Smooth muscle cell (in vitro differentiated cells): ENCODE measurements at regions not wholly inside any gene's neighbourhood (a gene's known extent, or its start where the extent isn't known, plus 50 kb on each side); places are given as distances from the start of the nearest gene placed in this dataset.

ENCODE experiments used
- DNase-seq: peaks from one replicate; lab custom pipeline; 2025; ENCODE audit not compliant: unreplicated experiment; lab: John Stamatoyannopoulos, UW
- H2AFZ ChIP-seq: fragments of 200-600 bp; sonication (generic); 2 replicates; pipeline ENCODE4 v1.6.0; 2016; ENCODE audit warnings: antibody characterized with exemption, low read depth, mild to moderate bottlenecking
- H3F3A ChIP-seq: fragments of 200-600 bp; sonication (generic); 2 replicates; pipeline ENCODE4 v1.6.0; 2017; ENCODE audit warnings: antibody characterized with exemption, low read depth
- H3K27ac ChIP-seq: fragments of 200-600 bp; sonication (generic); 2 replicates; pipeline ENCODE4 v1.5.1; 2016; ENCODE audit warnings: low read depth, mild to moderate bottlenecking
- H3K27me3 ChIP-seq: fragments of 200-600 bp; sonication (generic); 2 replicates; pipeline ENCODE4 v1.6.1; 2016; ENCODE audit warnings: low read depth, mild to moderate bottlenecking
- H3K36me3 ChIP-seq: fragments of 200-600 bp; sonication (generic); 2 replicates; pipeline ENCODE4 v1.5.1; 2016; ENCODE audit warnings: low read depth
- H3K4me1 ChIP-seq: fragments of 200-600 bp; sonication (generic); 2 replicates; pipeline ENCODE4 v1.5.1; 2016; ENCODE audit warnings: low read depth
- H3K4me2 ChIP-seq: fragments of 200-600 bp; sonication (generic); 2 replicates; pipeline ENCODE4 v1.6.0; 2016; ENCODE audit warnings: mild to moderate bottlenecking
- H3K4me3 ChIP-seq: fragments of 200-600 bp; sonication (generic); 2 replicates; pipeline ENCODE4 v1.5.1; 2016; ENCODE audit warnings: mild to moderate bottlenecking
- H3K79me2 ChIP-seq: fragments of 200-600 bp; sonication (generic); 2 replicates; pipeline ENCODE4 v1.6.0; 2016; ENCODE audit warnings: low read depth, mild to moderate bottlenecking
- H3K9ac ChIP-seq: fragments of 200-600 bp; sonication (generic); 2 replicates; pipeline ENCODE4 v1.6.0; 2016; ENCODE audit warnings: low read depth
- H3K9me3 ChIP-seq: fragments of 200-600 bp; sonication (generic); replicated peaks from 2 replicates; pipeline ENCODE4 v1.5.1; 2016; ENCODE audit warnings: low read depth
- H4K20me1 ChIP-seq: fragments of 200-600 bp; sonication (generic); 2 replicates; pipeline ENCODE4 v1.6.0; 2016; ENCODE audit warnings: low read depth
- CTCF ChIP-seq: fragments of 200-600 bp; sonication (generic); IDR thresholded peaks from 2 replicates; pipeline ENCODE4 v1.5.1; 2017; ENCODE audit warnings: borderline replicate concordance, mild to moderate bottlenecking, antibody characterized with exemption; ENCODE audit not compliant: insufficient read depth, poor library complexity, severe bottlenecking
- WGBS: methylation state at CpG from one replicate; pipeline ENCODE4 v1.1.7; 2016; ENCODE audit warnings: low lambda C conversion rate; 5-methylcytosine and 5-hydroxymethylcytosine counted together

- Histone ChIP-seq H3K79me2 (no peaks in the 10 kb centered on the region), H3K9ac (no peak overlapping the region), H3K9me3 (no peaks in the 10 kb centered on the region), H3K36me3 (no peaks in the 10 kb centered on the region), H3K4me2 (no peak overlapping the region), H3K27me3 (no peaks in the 10 kb centered on the region), H3K4me3 (no peak overlapping the region), H3F3A (no peaks in the 10 kb centered on the region), H2AFZ (no peak overlapping the region), H3K27ac (no peak overlapping the region), H4K20me1 (no peaks in the 10 kb centered on the region), H3K4me1 (peaks cover 8% of the 10 kb centered on the region)
- no peak for DNase-seq
- no peak for TF ChIP-seq CTCF
- 69% methylated on average over 9 of the region's 9 CpGs for WGBS
These were observed 87.8 kb upstream of the DRD2 start for GRCh38 chr11:113562981-113563461.

- H3K27ac ChIP-seq: no peak overlapping the region
- H3K36me3 ChIP-seq: no peaks in the 10 kb centered on the region
- no peak overlapping the region for H3K9ac ChIP-seq
- no peak overlapping the region for H3K4me2 ChIP-seq
- DNase-seq: no peak
- no peak overlapping the region for H2AFZ ChIP-seq
- H3K4me3 ChIP-seq: no peak overlapping the region
- H4K20me1 ChIP-seq: no peaks in the 10 kb centered on the region
- TF ChIP-seq CTCF: no peak
- H3K27me3 ChIP-seq: no peaks in the 10 kb centered on the region
- H3K9me3 ChIP-seq: no peaks in the 10 kb centered on the region
- H3F3A ChIP-seq: no peaks in the 10 kb centered on the region
- peaks cover 6% of the 10 kb centered on the region for H3K4me1 ChIP-seq
- H3K79me2 ChIP-seq: no peaks in the 10 kb centered on the region
These were observed 87.4 kb upstream of the DRD2 start for GRCh38 chr11:113562576-113562975.

GRCh38 chr11:113557926-113558325, 82.7 kb upstream of the DRD2 start:
- no peak overlapping the region for H3K4me3 ChIP-seq
- H3K9ac ChIP-seq: no peak overlapping the region
- no peaks in the 10 kb centered on the region for H3K79me2 ChIP-seq
- no peak for TF ChIP-seq CTCF
- H4K20me1 ChIP-seq: no peaks in the 10 kb centered on the region
- DNase-seq: no peak
- no peak overlapping the region for H2AFZ ChIP-seq
- whole genome bisulfite sequencing: 85% methylated on average over 4 of the region's 4 CpGs
- H3K27ac ChIP-seq: no peak overlapping the region
- H3K9me3 ChIP-seq: no peaks in the 10 kb centered on the region
- no peaks in the 10 kb centered on the region for H3K36me3 ChIP-seq
- H3K27me3 ChIP-seq: no peaks in the 10 kb centered on the region
- H3F3A ChIP-seq: peaks cover 5% of the 10 kb centered on the region
- H3K4me2 ChIP-seq: no peak overlapping the region
- H3K4me1 ChIP-seq: peaks cover 23% of the 10 kb centered on the region

GRCh38 chr11:113556036-113556435, 80.8 kb upstream of the DRD2 start:
- Histone ChIP-seq H3K79me2 (no peaks in the 10 kb centered on the region), H3K9me3 (no peaks in the 10 kb centered on the region), H3K4me2 (no peak overlapping the region), H2AFZ (no peak overlapping the region), H3F3A (peaks cover 5% of the 10 kb centered on the region), H3K9ac (no peak overlapping the region), H4K20me1 (no peaks in the 10 kb centered on the region), H3K4me1 (peaks cover 23% of the 10 kb centered on the region), H3K36me3 (no peaks in the 10 kb centered on the region), H3K27ac (no peak overlapping the region), H3K4me3 (no peak overlapping the region), H3K27me3 (no peaks in the 10 kb centered on the region)
- 78% methylated on average over 3 of the region's 3 CpGs for WGBS
- DNase-seq: no peak
- TF ChIP-seq CTCF: no peak
